IMR-90 (cell line): ENCODE measurements at regions not wholly inside any gene's neighbourhood (a gene's known extent, or its start where the extent isn't known, plus 50 kb on each side); places are given as distances from the start of the nearest gene placed in this dataset.

Experiments used
- ATAC-seq: fragments of 200-7000 bp; cut with Tn5 transposase; 2 replicates; pipeline ENCODE4 v1.9.1; 2020; ENCODE audit warnings: low read depth, mild to moderate bottlenecking, moderate library complexity
- BruUV-seq: library from RNA; stranded (reverse); fragments of 400-500 nt; replicated peaks from 2 replicates; lab custom pipeline; 2021; lab: Mats Ljungman, UMichigan
- CTCF ChIA-PET: fragments of 300-600 bp; formaldehyde crosslinking; extraction: SDS; loops from one replicate; lab custom pipeline; 2021; ENCODE audit warnings: antibody characterized with exemption; lab: Yijun Ruan, JAX
- POLR2A ChIA-PET: fragments of 300-600 bp; sonication (Branson Sonifier 250); formaldehyde crosslinking; loops from one replicate; lab custom pipeline; 2022; ENCODE audit warnings: antibody characterized with exemption; ENCODE audit not compliant: unreplicated experiment; lab: Charles Lee
- DNase-seq: peaks from one replicate; pipeline ENCODE4 v3.0.0; 2013
- H2AFZ ChIP-seq: replicated peaks from 2 replicates; pipeline ENCODE3; 2013; ENCODE audit warnings: low read length, mild to moderate bottlenecking; ENCODE audit not compliant: poor library complexity
- H2AK5ac ChIP-seq: 2 replicates; pipeline ENCODE4 v1.6.1; 2013; ENCODE audit warnings: low read depth, low read length, inconsistent platforms
- H2AK9ac ChIP-seq: replicated peaks from 2 replicates; pipeline ENCODE3; 2013; ENCODE audit warnings: mild to moderate bottlenecking, low read depth, low read length, moderate library complexity; ENCODE audit not compliant: poor library complexity
- H2BK120ac ChIP-seq: 2 replicates; pipeline ENCODE4 v1.6.1; 2013; ENCODE audit warnings: low read depth, low read length, inconsistent platforms
- H2BK15ac ChIP-seq: 3 replicates; pipeline ENCODE4 v1.6.1; 2013; ENCODE audit warnings: low read depth, low read length, inconsistent platforms
- H2BK20ac ChIP-seq: 2 replicates; pipeline ENCODE4 v1.6.1; 2013; ENCODE audit warnings: low read depth, mild to moderate bottlenecking, inconsistent platforms, low read length, moderate library complexity
- H2BK5ac ChIP-seq: 2 replicates; pipeline ENCODE4 v1.6.1; 2013; ENCODE audit warnings: mild to moderate bottlenecking, low read depth, low read length, inconsistent platforms; ENCODE audit not compliant: poor library complexity, severe bottlenecking
- H3K14ac ChIP-seq: replicated peaks from 2 replicates; pipeline ENCODE4 v1.6.1; 2013; ENCODE audit warnings: low read depth, low read length, inconsistent platforms
- H3K18ac ChIP-seq: 2 replicates; pipeline ENCODE4 v1.6.1; 2013; ENCODE audit warnings: low read depth, low read length, control low read depth
- H3K23ac ChIP-seq: 2 replicates; pipeline ENCODE4 v1.6.1; 2013; ENCODE audit warnings: low read depth, low read length, inconsistent platforms
- H3K27ac ChIP-seq: 2 replicates; pipeline ENCODE4 v1.5.1; 2013; ENCODE audit warnings: mild to moderate bottlenecking, control low read depth, low read length; ENCODE audit not compliant: insufficient read depth
- H3K27me3 ChIP-seq: 2 replicates; pipeline ENCODE4 v1.6.1; 2013; ENCODE audit warnings: low read length; ENCODE audit not compliant: control insufficient read depth, insufficient read depth
- H3K36me3 ChIP-seq: 2 replicates; pipeline ENCODE4 v1.6.1; 2013; ENCODE audit warnings: low read length, mixed read lengths; ENCODE audit not compliant: control insufficient read depth, insufficient read depth
- H3K4ac ChIP-seq: 2 replicates; pipeline ENCODE4 v1.6.1; 2013; ENCODE audit warnings: low read depth, low read length, inconsistent platforms
- H3K4me1 ChIP-seq: 2 replicates; pipeline ENCODE4 v1.6.1; 2013; ENCODE audit warnings: low read length, mixed read lengths; ENCODE audit not compliant: control insufficient read depth, insufficient read depth
- H3K4me2 ChIP-seq: 2 replicates; pipeline ENCODE4 v1.6.1; 2013; ENCODE audit warnings: low read depth, mild to moderate bottlenecking, control low read depth, low read length, moderate library complexity
- H3K4me3 ChIP-seq: 2 replicates; pipeline ENCODE4 v1.5.1; 2013; ENCODE audit warnings: low read depth, mild to moderate bottlenecking, control low read depth, low read length, moderate library complexity; ENCODE audit not compliant: insufficient read depth
- H3K56ac ChIP-seq: 2 replicates; pipeline ENCODE4 v1.6.1; 2013; ENCODE audit warnings: low read length, inconsistent platforms; ENCODE audit not compliant: insufficient read depth; ENCODE audit errors: extremely low read depth
- H3K79me1 ChIP-seq, 2 experiments: 2 replicates each; pipeline ENCODE4 v1.6.1; 2013; ENCODE audit warnings: low read length in 2 of 2, inconsistent platforms in 1 of 2, low read depth in 1 of 2
- H3K9ac ChIP-seq: 2 replicates; pipeline ENCODE4 v1.6.1; 2013; ENCODE audit warnings: low read depth, low read length, control low read depth
- H3K9me1 ChIP-seq: 2 replicates; pipeline ENCODE4 v1.6.1; 2013; ENCODE audit warnings: low read length, inconsistent platforms; ENCODE audit not compliant: insufficient read depth
- H3K9me3 ChIP-seq: 2 replicates; pipeline ENCODE4 v1.6.1; 2013; ENCODE audit warnings: low read length; ENCODE audit not compliant: control insufficient read depth, insufficient read depth
- H4K20me1 ChIP-seq: 2 replicates; pipeline ENCODE4 v1.6.1; 2013; ENCODE audit warnings: low read length, inconsistent platforms; ENCODE audit not compliant: insufficient read depth
- H4K5ac ChIP-seq: 2 replicates; pipeline ENCODE4 v1.6.1; 2013; ENCODE audit warnings: mild to moderate bottlenecking, low read depth, low read length, control low read depth
- H4K8ac ChIP-seq, 2 experiments: 2 replicates each; pipeline ENCODE4 v1.6.1; 2013; ENCODE audit warnings: low read depth in 2 of 2, low read length in 2 of 2, control low read depth in 1 of 2, inconsistent platforms in 1 of 2
- H4K91ac ChIP-seq: 2 replicates; pipeline ENCODE4 v1.6.1; 2013; ENCODE audit warnings: low read depth, low read length, inconsistent platforms; ENCODE audit not compliant: insufficient read depth
- BHLHE40 ChIP-seq: fragments of 150-350 bp; IDR thresholded peaks from 2 replicates; pipeline ENCODE4 v1.6.1; 2016; ENCODE audit warnings: mild to moderate bottlenecking, low read depth, low read length
- CEBPB ChIP-seq: IDR thresholded peaks from 2 replicates; pipeline ENCODE4 v1.6.1; 2012; ENCODE audit warnings: low read depth, low read length, improper control_type of control experiment
- CHD1 ChIP-seq: IDR thresholded peaks from 2 replicates; pipeline ENCODE4 v1.6.1; 2012; ENCODE audit warnings: low read depth, low read length, improper control_type of control experiment
- CTCF ChIP-seq: conservative IDR thresholded peaks from 2 replicates; pipeline ENCODE4 v1.5.1; 2012; ENCODE audit warnings: mild to moderate bottlenecking, low read depth, low read length, improper control_type of control experiment
- ELK1 ChIP-seq: fragments of 150-350 bp; IDR thresholded peaks from 2 replicates; pipeline ENCODE4 v1.6.1; 2016; ENCODE audit warnings: low read depth, mild to moderate bottlenecking, low read length, moderate library complexity, borderline replicate concordance
- FOS ChIP-seq: fragments of 150-350 bp; IDR thresholded peaks from 2 replicates; pipeline ENCODE4 v1.6.1; 2016; ENCODE audit warnings: low read depth, low read length
- MAFK ChIP-seq: IDR thresholded peaks from 2 replicates; pipeline ENCODE4 v1.6.1; 2012; ENCODE audit warnings: low read depth, low read length, improper control_type of control experiment
- MAZ ChIP-seq: IDR thresholded peaks from 2 replicates; pipeline ENCODE4 v1.6.1; 2012; ENCODE audit warnings: low read depth, mild to moderate bottlenecking, low read length, improper control_type of control experiment, moderate library complexity, borderline replicate concordance
- MXI1 ChIP-seq: IDR thresholded peaks from 2 replicates; pipeline ENCODE4 v1.6.1; 2012; ENCODE audit warnings: low read depth, mild to moderate bottlenecking, low read length, moderate library complexity, borderline replicate concordance
- NFE2L2 ChIP-seq: fragments of 150-350 bp; IDR thresholded peaks from 2 replicates; pipeline ENCODE4 v1.6.1; 2016; ENCODE audit warnings: low read depth, mild to moderate bottlenecking, low read length
- POLR2A ChIP-seq: IDR thresholded peaks from 2 replicates; pipeline ENCODE4 v1.6.1; 2012; ENCODE audit warnings: mild to moderate bottlenecking, low read depth, low read length
- RAD21 ChIP-seq: IDR thresholded peaks from 2 replicates; pipeline ENCODE4 v1.6.1; 2012; ENCODE audit warnings: low read length, improper control_type of control experiment
- RCOR1 ChIP-seq: IDR thresholded peaks from 2 replicates; pipeline ENCODE4 v1.6.1; 2012; ENCODE audit warnings: mild to moderate bottlenecking, low read length, improper control_type of control experiment; ENCODE audit not compliant: insufficient replicate concordance
- RFX5 ChIP-seq: IDR thresholded peaks from 2 replicates; pipeline ENCODE4 v1.8.0; 2012; ENCODE audit warnings: low read depth, mild to moderate bottlenecking, low read length, moderate library complexity
- SMC3 ChIP-seq: fragments of 150-350 bp; IDR thresholded peaks from 2 replicates; pipeline ENCODE4 v1.6.1; 2016; ENCODE audit warnings: low read depth, mild to moderate bottlenecking, antibody characterized with exemption, low read length, moderate library complexity
- WGBS, 2 experiments: methylation state at CpG; one replicate each; pipeline versions ENCODE4 v1.1.5 to v1.1.7; 2013; ENCODE audit warnings: missing lambda C conversion rate in 2 of 2; ENCODE audit not compliant: insufficient read length in 1 of 2; ENCODE audit errors: extremely low coverage in 2 of 2; 5-methylcytosine and 5-hydroxymethylcytosine counted together
- dilution Hi-C: fragments of 300-500 bp; cut with HindIII; formaldehyde crosslinking; loops from one replicate; pipeline ENCODE4 v1.14.3; 2018; ENCODE audit warnings: low sequenced_read_pairs; ENCODE audit not compliant: unreplicated experiment
- in situ Hi-C: fragments of 300-500 bp; cut with MboI; formaldehyde crosslinking; loops from 3 replicates; pipeline ENCODE4 v1.14.3; 2019; ENCODE audit warnings: low sequenced_read_pairs, inconsistent platforms, mixed read lengths
- intact Hi-C: fragments of 100-400 bp; cut with micrococcal nuclease; formaldehyde crosslinking; loops from 2 replicates; pipeline ENCODE4 v1.10.0; 2022
- TF ChIP-seq, protein P1 (sequence below): fragments of 150-350 bp; IDR thresholded peaks from 2 replicates; pipeline ENCODE4 v1.6.1; 2017; ENCODE audit warnings: mild to moderate bottlenecking, antibody characterized with exemption, low read length, low read depth

DNA sequence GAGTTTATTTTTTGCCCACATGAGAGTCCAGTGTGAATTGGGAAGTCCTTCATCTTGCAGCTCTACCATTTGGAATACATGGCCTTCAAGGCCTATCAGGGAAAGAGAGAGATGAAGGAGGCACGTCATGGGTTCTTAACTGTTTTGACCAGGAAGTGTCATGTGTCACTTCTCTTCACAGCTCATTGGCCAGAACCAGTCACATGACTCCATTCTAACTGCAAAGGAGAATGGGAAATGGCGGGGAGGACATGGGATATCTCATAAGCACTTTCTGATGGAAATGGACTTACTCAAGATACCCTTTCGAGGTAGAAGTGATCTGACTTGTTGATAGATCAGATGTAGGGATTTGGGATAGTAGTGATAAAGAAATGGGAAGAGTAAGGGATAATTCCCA lies 57.9 kb upstream of the CES5A start:
- Histone ChIP-seq H3K9me3 (no peaks in the 10 kb centered on the region), H3K14ac (no peak overlapping the region), H3K27ac (no peak overlapping the region), H4K5ac (no peak overlapping the region), H4K8ac (no peak overlapping the region), H3K9ac (no peak overlapping the region), H2AK5ac (no peak overlapping the region), H3K9me1 (no peaks in the 10 kb centered on the region), H2BK120ac (no peak overlapping the region), H3K23ac (no peak overlapping the region), H3K56ac (no peak overlapping the region), H2BK15ac (no peak overlapping the region), H3K27me3 (no peaks in the 10 kb centered on the region), H2AK9ac (no peak overlapping the region), H4K20me1 (no peaks in the 10 kb centered on the region), H4K91ac (no peak overlapping the region), H2BK20ac (no peak overlapping the region), H3K79me1 (no peaks in the 10 kb centered on the region), H3K4ac (no peak overlapping the region), H3K36me3 (no peaks in the 10 kb centered on the region), H3K4me3 (no peak overlapping the region), H3K4me1 (no peaks in the 10 kb centered on the region), H2AFZ (no peak overlapping the region), H3K18ac (no peak overlapping the region), H3K4me2 (no peak overlapping the region), H2BK5ac (no peak overlapping the region)
- TF ChIP-seq RCOR1 (no peak), RFX5 (no peak), CEBPB (no peak), ELK1 (no peak), POLR2A (no peak), MAFK (no peak), FOS (no peak), NFE2L2 (no peak), MXI1 (no peak), CTCF (no peak), SMC3 (no peak), MAZ (no peak), BHLHE40 (no peak), CHD1 (no peak), RAD21 (no peak)
- TF ChIP-seq, protein P1, sequence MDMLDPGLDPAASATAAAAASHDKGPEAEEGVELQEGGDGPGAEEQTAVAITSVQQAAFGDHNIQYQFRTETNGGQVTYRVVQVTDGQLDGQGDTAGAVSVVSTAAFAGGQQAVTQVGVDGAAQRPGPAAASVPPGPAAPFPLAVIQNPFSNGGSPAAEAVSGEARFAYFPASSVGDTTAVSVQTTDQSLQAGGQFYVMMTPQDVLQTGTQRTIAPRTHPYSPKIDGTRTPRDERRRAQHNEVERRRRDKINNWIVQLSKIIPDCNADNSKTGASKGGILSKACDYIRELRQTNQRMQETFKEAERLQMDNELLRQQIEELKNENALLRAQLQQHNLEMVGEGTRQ = no peak
- ATAC-seq = no peak
- ChIA-PET POLR2A (no interaction called here), CTCF (no interaction called here)
- no TSS peak for BruUV-seq
- WGBS, 2 experiments = no CpG with 5 or more reads among the region's 3 CpGs
- intact Hi-C loops (no loop called here), dilution Hi-C loops (no loop called here), in situ Hi-C loops (loop anchor here (25.0 kb wide), 1 partner anchor 779 kb away; no protein-coding TSS in a partner anchor)
- DNase-seq = no peak
